SH-SY5Y (cell line): ENCODE measurements at regions not wholly inside any gene's neighbourhood (a gene's known extent, or its start where the extent isn't known, plus 50 kb on each side); places are given as distances from the start of the nearest gene placed in this dataset.

Source experiments
- GATA2 ChIP-seq: IDR thresholded peaks from 2 replicates; pipeline ENCODE4 v1.6.1; 2011; ENCODE audit warnings: mild to moderate bottlenecking, low read depth, low read length
- GATA3 ChIP-seq: IDR thresholded peaks from 2 replicates; pipeline ENCODE4 v1.6.1; 2011; ENCODE audit warnings: low read depth, mild to moderate bottlenecking, low read length, moderate library complexity

- TF ChIP-seq GATA3 (no peak), GATA2 (no peak)
These were observed 120.5 kb downstream of the LTN1 start for GRCh38 chr21:28872218-28872617.
